Left lung (tissue), 4 donors: ENCODE measurements at regions not wholly inside any gene's neighbourhood (a gene's known extent, or its start where the extent isn't known, plus 50 kb on each side); places are given as distances from the start of the nearest gene placed in this dataset.
"Not testable (repeated sequence)": the region's sequence is repeated elsewhere in the genome, so short reads cannot be mapped to it uniquely, and the experiment has no call there.

ENCODE experiments used
- ATAC-seq: fragments of 200-7000 bp; cut with Tn5 transposase; one replicate; pipeline ENCODE4 v1.9.1; 2020; ENCODE audit warnings: moderate library complexity
- DNase-seq, 4 donors: peaks; one replicate each; pipeline ENCODE4 v3.0.0-alpha.2; 2013 to 2020
- H3K27ac ChIP-seq, 2 donors: fragments of 200-600 bp; sonication (generic) in 1 of 2; one replicate each; pipeline versions ENCODE4 v1.5.0 to v1.8.0; 2020 to 2021
- H3K27me3 ChIP-seq, 2 donors: fragments of 200-600 bp; sonication (generic) in 1 of 2; one replicate each; pipeline versions ENCODE4 v1.5.0 to v1.8.0; 2020 to 2021
- H3K36me3 ChIP-seq, 2 donors: fragments of 200-600 bp; sonication (generic) in 1 of 2; one replicate each; pipeline versions ENCODE4 v1.5.0 to v1.8.0; 2020 to 2021
- H3K4me1 ChIP-seq, 2 donors: fragments of 200-600 bp; one replicate each; pipeline ENCODE4 v1.8.0; 2021
- H3K4me3 ChIP-seq, 2 donors: fragments of 200-600 bp; sonication (generic) in 1 of 2; one replicate each; pipeline versions ENCODE4 v1.5.0 to v1.8.0; 2020 to 2021; ENCODE audit warnings: mild to moderate bottlenecking in 1 of 2
- H3K9me3 ChIP-seq, 2 donors: fragments of 200-600 bp; sonication (generic) in 1 of 2; one replicate each; pipeline versions ENCODE4 v1.5.0 to v1.8.0; 2020 to 2021
- intact Hi-C, 2 donors: fragments of 100-400 bp; cut with DNase I; formaldehyde crosslinking; loops; one replicate each; pipeline versions ENCODE4 v1.11.2 to v1.14.2; 2022
- TF ChIP-seq, protein P1 (sequence below), 2 donors: fragments of 200-600 bp; sonication (generic) in 1 of 2; IDR thresholded peaks; one replicate each; pipeline versions ENCODE4 v1.5.0 to v1.8.0; 2021; ENCODE audit warnings: antibody characterized with exemption in 2 of 2
- donor health status: DM: no; HTN: yes; CAD: no.
- donor health status: DM: no; HTN: no; CAD: no.

DNA sequence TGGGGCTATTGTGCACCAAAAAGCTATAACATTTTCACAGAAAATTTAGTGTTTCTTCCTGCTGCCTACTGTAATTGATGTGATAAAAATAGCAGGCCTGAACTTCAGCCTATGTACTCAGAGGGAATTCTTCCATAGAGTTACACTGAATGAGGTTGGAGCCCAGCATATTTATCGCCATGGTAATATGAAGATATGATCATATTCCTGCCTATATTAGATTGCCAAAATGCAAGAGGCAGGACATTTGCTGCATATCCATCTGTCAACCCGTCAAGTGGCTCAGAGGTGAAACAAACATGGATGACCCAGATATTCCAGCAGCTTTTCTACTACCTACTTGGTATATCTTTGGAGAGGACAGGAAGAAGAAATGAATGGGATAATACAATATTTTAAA, 1150.6 kb downstream of the TBL1XR1 start:
- DNase-seq (no peak), ATAC-seq (no peak)
- TF ChIP-seq, protein P1, sequence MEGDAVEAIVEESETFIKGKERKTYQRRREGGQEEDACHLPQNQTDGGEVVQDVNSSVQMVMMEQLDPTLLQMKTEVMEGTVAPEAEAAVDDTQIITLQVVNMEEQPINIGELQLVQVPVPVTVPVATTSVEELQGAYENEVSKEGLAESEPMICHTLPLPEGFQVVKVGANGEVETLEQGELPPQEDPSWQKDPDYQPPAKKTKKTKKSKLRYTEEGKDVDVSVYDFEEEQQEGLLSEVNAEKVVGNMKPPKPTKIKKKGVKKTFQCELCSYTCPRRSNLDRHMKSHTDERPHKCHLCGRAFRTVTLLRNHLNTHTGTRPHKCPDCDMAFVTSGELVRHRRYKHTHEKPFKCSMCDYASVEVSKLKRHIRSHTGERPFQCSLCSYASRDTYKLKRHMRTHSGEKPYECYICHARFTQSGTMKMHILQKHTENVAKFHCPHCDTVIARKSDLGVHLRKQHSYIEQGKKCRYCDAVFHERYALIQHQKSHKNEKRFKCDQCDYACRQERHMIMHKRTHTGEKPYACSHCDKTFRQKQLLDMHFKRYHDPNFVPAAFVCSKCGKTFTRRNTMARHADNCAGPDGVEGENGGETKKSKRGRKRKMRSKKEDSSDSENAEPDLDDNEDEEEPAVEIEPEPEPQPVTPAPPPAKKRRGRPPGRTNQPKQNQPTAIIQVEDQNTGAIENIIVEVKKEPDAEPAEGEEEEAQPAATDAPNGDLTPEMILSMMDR (IDR thresholded peaks at IDR 0.05): no peak
- Histone ChIP-seq H3K27me3 (no peaks in the 10 kb centered on the region), H3K4me3 (no peak overlapping the region), H3K4me1 (no peaks in the 10 kb centered on the region), H3K27ac (no peak overlapping the region), H3K36me3 (no peaks in the 10 kb centered on the region), H3K9me3 (peaks cover 0 to 5% of the 10 kb centered on the region in 2 donors)
- intact Hi-C loops: no loop called here

GRCh38 chr3:176041812-176042211, 1155.5 kb downstream of the TBL1XR1 start:
- intact Hi-C loops: no loop called here
- DNase-seq: peak in 2 of 4 donors; percentile 16 to 19

GRCh38 chr3:176041185-176041584, 1156.1 kb downstream of the TBL1XR1 start:
- intact Hi-C loops: no loop called here

More at GRCh38 chr3:176041812-176042211, 1155.5 kb downstream of the TBL1XR1 start:
- no peaks in the 10 kb centered on the region for H3K4me1 ChIP-seq
- no peaks in the 10 kb centered on the region for H3K36me3 ChIP-seq
- peaks cover 0 to 2% of the 10 kb centered on the region in 2 donors for H3K9me3 ChIP-seq
- no peak overlapping the region for H3K27ac ChIP-seq
- no peaks in the 10 kb centered on the region for H3K27me3 ChIP-seq
- TF ChIP-seq, protein P1 (IDR thresholded peaks at IDR 0.05): no peak
- no peak overlapping the region for H3K4me3 ChIP-seq
- no peak for ATAC-seq

GRCh38 chr3:176037636-176038035, 1159.6 kb downstream of the TBL1XR1 start:
- no peak for DNase-seq
- Histone ChIP-seq H3K4me1 (no peaks in the 10 kb centered on the region), H3K9me3 (peaks cover 0 to 8% of the 10 kb centered on the region in 2 donors), H3K27me3 (no peaks in the 10 kb centered on the region), H3K27ac (no peak overlapping the region), H3K4me3 (no peak overlapping the region), H3K36me3 (no peaks in the 10 kb centered on the region)
- TF ChIP-seq, protein P1 (IDR thresholded peaks at IDR 0.05): no peak
- no peak for ATAC-seq
- intact Hi-C loops: no loop called here

More at GRCh38 chr3:176041185-176041584, 1156.1 kb downstream of the TBL1XR1 start:
- no peak for ATAC-seq
- H3K36me3 ChIP-seq: no peaks in the 10 kb centered on the region
- H3K9me3 ChIP-seq: peaks cover 0 to 8% of the 10 kb centered on the region in 2 donors
- TF ChIP-seq, protein P1 (IDR thresholded peaks at IDR 0.05): no peak
- H3K4me3 ChIP-seq: no peak overlapping the region
- H3K27ac ChIP-seq: no peak overlapping the region
- no peak for DNase-seq
- no peaks in the 10 kb centered on the region for H3K27me3 ChIP-seq
- no peaks in the 10 kb centered on the region for H3K4me1 ChIP-seq

DNA sequence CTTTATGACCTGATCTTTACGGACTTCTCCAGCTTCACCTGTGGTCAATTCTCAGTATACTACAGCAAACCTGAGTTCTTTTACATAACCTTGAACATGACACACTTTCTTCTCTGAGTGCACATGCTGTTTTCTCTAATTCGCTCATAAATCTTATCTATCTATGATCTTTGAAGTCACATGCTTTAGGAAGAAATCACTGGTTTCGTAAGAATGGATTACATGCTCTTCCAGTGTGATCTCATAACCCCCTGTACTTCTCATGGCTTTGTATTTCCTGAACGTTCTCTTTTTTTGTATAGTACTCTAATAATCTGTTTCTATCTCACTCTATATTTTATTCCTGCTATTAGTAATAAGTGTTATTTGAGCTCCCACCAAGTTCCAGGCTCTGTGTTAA, 1165.2 kb downstream of the TBL1XR1 start:
- Histone ChIP-seq H3K27ac (no peak overlapping the region), H3K4me1 (no peaks in the 10 kb centered on the region), H3K9me3 (peaks cover 0 to 8% of the 10 kb centered on the region in 2 donors), H3K27me3 (no peaks in the 10 kb centered on the region), H3K36me3 (no peaks in the 10 kb centered on the region), H3K4me3 (no peak overlapping the region)
- DNase-seq: no peak
- no peak for ATAC-seq
- intact Hi-C loops: no loop called here
- TF ChIP-seq, protein P1 (IDR thresholded peaks at IDR 0.05): no peak

GRCh38 chr3:176016203-176016602, 1157.1 kb downstream of the NAALADL2 start:
- peak in 1 of 4 donors; percentile 28 for DNase-seq
- H3K27ac ChIP-seq, H3K36me3 ChIP-seq, H3K4me1 ChIP-seq, H3K9me3 ChIP-seq, H3K4me3 ChIP-seq, intact Hi-C loops, H3K27me3 ChIP-seq, ATAC-seq: not testable (repeated sequence)

DNA sequence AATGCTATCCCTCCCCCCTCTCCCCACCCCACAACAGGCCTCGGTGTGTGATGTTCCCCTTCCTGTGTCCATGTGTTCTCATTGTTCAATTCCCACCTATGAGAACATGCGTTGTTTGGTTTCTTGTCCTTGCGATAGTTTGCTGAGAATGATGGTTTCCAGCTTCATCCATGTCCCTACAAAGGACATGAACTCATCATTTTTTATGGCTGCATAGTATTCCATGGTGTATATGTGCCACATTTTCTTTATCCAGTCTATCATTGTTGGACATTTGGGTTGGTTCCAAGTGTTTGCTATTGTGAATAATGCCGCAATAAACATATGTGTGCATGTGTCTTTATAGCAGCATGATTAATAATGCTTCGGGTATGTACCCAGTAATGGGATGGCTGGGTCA, 1156.1 kb downstream of the NAALADL2 start:
- ATAC-seq, H3K36me3 ChIP-seq, intact Hi-C loops: not testable (repeated sequence)

More for the DNA sequence above, 1156.1 kb downstream of the NAALADL2 start:
- H3K9me3 ChIP-seq, H3K4me3 ChIP-seq, H3K4me1 ChIP-seq, DNase-seq, H3K27ac ChIP-seq, H3K27me3 ChIP-seq: not testable (repeated sequence)
